ENCODE measurements at regions not wholly inside any gene's neighbourhood (a gene's known extent, or its start where the extent isn't known, plus 50 kb on each side); places are given as distances from the start of the nearest gene placed in this dataset.

DNA sequence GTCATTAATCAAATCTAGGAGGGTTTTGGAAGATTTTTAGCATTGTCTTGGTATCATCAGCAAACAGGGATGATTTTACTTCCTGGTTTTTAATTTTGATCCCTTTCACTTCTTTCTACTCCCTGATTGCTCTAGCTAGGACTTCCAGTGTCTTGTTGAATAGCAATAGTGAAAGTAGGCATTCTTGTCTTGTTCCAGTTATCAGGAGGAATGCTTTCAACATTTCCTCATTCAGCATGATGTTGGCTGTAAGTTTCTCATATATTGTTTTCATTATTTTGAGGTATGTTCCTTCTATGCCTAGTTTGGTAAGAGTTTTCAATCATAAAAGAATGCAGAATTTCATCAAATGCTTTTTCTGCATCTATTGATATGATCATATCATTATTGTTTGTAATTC lies 244.2 kb upstream of the CLEC14A start:
- TF ChIP-seq, protein P1, sequence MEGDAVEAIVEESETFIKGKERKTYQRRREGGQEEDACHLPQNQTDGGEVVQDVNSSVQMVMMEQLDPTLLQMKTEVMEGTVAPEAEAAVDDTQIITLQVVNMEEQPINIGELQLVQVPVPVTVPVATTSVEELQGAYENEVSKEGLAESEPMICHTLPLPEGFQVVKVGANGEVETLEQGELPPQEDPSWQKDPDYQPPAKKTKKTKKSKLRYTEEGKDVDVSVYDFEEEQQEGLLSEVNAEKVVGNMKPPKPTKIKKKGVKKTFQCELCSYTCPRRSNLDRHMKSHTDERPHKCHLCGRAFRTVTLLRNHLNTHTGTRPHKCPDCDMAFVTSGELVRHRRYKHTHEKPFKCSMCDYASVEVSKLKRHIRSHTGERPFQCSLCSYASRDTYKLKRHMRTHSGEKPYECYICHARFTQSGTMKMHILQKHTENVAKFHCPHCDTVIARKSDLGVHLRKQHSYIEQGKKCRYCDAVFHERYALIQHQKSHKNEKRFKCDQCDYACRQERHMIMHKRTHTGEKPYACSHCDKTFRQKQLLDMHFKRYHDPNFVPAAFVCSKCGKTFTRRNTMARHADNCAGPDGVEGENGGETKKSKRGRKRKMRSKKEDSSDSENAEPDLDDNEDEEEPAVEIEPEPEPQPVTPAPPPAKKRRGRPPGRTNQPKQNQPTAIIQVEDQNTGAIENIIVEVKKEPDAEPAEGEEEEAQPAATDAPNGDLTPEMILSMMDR (IDR thresholded peaks at IDR 0.05), result no peak
- no peak for TF ChIP-seq ZFX (IDR thresholded peaks at IDR 0.05; ENCODE audit: borderline replicate concordance)
- H3K27ac ChIP-seq, result no peak overlapping the region

GRCh38 chr14:38496092-38496491 lies 240.2 kb upstream of the CLEC14A start:
- no peak overlapping the region for H3K27ac ChIP-seq
- TF ChIP-seq ZFX (IDR thresholded peaks at IDR 0.05; ENCODE audit: borderline replicate concordance), result no peak
- TF ChIP-seq, protein P1 (IDR thresholded peaks at IDR 0.05), result no peak

- no peak overlapping the region for H3K27ac ChIP-seq
- TF ChIP-seq ZFX (IDR thresholded peaks at IDR 0.05; ENCODE audit: borderline replicate concordance), result no peak
- TF ChIP-seq, protein P1 (IDR thresholded peaks at IDR 0.05), result no peak
Measured at GRCh38 chr14:38490273-38490672, 234.4 kb upstream of the CLEC14A start.

GRCh38 chr14:38485026-38485425 lies 229.1 kb upstream of the CLEC14A start:
- no peak for TF ChIP-seq ZFX (IDR thresholded peaks at IDR 0.05; ENCODE audit: borderline replicate concordance)
- TF ChIP-seq, protein P1 (IDR thresholded peaks at IDR 0.05), result no peak
- H3K27ac ChIP-seq, result no peak overlapping the region

DNA sequence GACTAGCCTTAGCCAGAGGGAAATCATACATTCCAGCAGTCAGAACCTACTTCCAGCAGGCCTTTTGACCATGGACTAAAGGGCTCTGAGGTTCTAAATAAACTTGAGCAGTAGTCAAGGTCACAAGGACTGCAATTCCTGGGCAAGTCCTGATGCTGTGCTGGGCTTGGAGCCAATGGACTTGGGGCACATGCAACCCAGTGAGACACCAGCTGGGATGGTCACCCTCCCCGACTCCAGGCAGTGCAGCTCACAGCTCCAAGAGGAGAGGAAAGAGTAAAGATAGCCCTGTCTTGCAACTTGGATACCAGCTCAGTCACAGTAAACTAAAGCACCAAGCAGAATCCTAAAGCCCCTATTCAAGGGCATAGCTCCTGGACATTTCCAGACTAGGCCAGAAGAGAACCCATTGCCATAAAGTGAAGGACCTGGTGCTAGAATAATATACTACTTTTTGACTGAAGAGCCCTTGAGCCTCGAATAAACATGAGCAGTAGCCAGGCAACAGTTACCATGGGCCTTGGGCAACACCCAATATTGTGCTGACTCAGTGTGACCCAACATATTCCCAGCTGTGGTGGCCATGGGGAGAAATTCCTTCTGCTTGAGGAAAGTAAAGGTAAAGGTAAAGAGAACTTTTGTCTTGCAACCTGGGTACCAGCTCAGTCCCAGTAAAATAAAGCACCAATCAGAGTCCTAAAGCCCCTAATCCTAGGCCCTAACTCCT lies 226.2 kb upstream of the CLEC14A start:
- H3K27ac ChIP-seq, result no peak overlapping the region
- TF ChIP-seq, protein P1 (IDR thresholded peaks at IDR 0.05), result no peak
- no peak for TF ChIP-seq ZFX (IDR thresholded peaks at IDR 0.05; ENCODE audit: borderline replicate concordance)

DNA sequence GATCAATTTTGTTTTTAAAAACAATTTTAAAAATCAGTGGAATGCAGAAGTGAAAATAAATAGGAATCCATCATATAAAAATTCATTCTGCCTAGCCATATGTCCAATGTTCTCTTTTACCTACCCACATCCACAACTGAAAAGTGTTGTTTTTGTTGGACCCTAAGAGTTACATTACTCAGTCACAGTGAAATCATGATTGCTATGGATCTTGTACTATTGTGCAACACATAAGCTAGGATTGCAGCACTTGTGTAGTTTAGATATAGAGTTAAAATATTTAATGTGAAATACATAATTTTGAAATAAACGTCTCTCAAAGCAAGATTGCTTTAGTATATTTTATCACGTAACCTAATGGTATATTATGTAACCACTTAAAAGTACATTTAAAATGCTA lies 213.3 kb upstream of the CLEC14A start:
- TF ChIP-seq, protein P1 (IDR thresholded peaks at IDR 0.05), result no peak
- no peak for TF ChIP-seq ZFX (IDR thresholded peaks at IDR 0.05; ENCODE audit: borderline replicate concordance)
- no peak overlapping the region for H3K27ac ChIP-seq

DNA sequence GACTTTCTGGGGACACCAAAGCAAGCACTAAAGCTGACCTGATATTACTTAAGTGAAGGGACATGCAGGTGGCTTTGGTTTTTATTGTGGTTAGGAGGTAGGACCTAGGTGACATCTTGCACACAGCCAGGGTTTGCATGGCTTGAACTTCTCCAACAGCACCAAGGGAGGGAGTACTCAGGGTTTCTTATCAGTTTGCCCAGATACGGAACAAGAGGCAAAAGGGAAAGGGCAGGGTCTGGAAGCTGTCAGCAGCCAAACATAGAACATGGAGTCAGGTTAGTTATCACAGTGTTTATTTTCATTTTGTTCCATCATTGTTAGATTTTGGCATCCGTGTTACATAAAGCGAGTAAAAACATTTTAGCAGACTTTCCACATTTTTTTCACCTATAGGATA lies 186.3 kb upstream of the CLEC14A start:
- TF ChIP-seq, protein P1 (IDR thresholded peaks at IDR 0.05), result no peak
- no peak for TF ChIP-seq ZFX (IDR thresholded peaks at IDR 0.05; ENCODE audit: borderline replicate concordance)
- H3K27ac ChIP-seq, result no peak overlapping the region

Measured in 22Rv1 (cell line).